Thyroid gland (tissue), 4 donors: ENCODE measurements at regions not wholly inside any gene's neighbourhood (a gene's known extent, or its start where the extent isn't known, plus 50 kb on each side); places are given as distances from the start of the nearest gene placed in this dataset.
A peak's percentile ranks its signal among the peaks of the same experiment; 100 is the strongest.

ENCODE experiments used
- DNase-seq, 2 donors: peaks; one replicate each; pipeline ENCODE4 v3.0.0-alpha.2; 2019
- H3K27ac ChIP-seq, 3 donors: fragments of 200-600 bp; sonication (generic); 1 replicate in 2 of 3; 2 replicates in 1 of 3; pipeline ENCODE4 v1.5.1; 2016 to 2019; ENCODE audit warnings: mild to moderate bottlenecking in 1 of 3, moderate library complexity in 1 of 3
- H3K27me3 ChIP-seq: fragments of 200-600 bp; sonication (generic); one replicate; pipeline ENCODE4 v1.5.1; 2019
- H3K36me3 ChIP-seq, 2 donors: fragments of 200-600 bp; sonication (generic); one replicate each; pipeline ENCODE4 v1.5.1; 2016 to 2019
- H3K4me1 ChIP-seq, 2 donors: fragments of 200-600 bp; sonication (generic); one replicate each; pipeline ENCODE4 v1.5.1; 2017 to 2019
- H3K4me3 ChIP-seq, 3 donors: fragments of 200-600 bp; sonication (generic); replicated peaks in 1 of 3; 1 replicate in 2 of 3; 2 replicates in 1 of 3; pipeline ENCODE4 v1.5.1; 2016; ENCODE audit warnings: mild to moderate bottlenecking in 1 of 3
- H3K9me3 ChIP-seq: fragments of 200-600 bp; sonication (generic); one replicate; pipeline ENCODE4 v1.5.1; 2017
- POLR2A ChIP-seq, 2 donors: fragments of 450-650 bp; IDR thresholded peaks; one replicate each; pipeline ENCODE4 v1.6.1; 2017; ENCODE audit warnings: antibody characterized with exemption in 2 of 2, mild to moderate bottlenecking in 2 of 2, moderate library complexity in 1 of 2
- WGBS, 2 donors: methylation state at CpG; one replicate each; pipeline ENCODE4 v1.1.5; 2017; 5-methylcytosine and 5-hydroxymethylcytosine counted together
- intact Hi-C: fragments of 100-400 bp; cut with DNase I; formaldehyde crosslinking; loops from one replicate; pipeline ENCODE4 v1.15.1; 2023
- TF ChIP-seq, protein P1 (sequence below), 6 experiments: fragments of 200-600 bp in 3 of 6; fragments of 450-650 bp in 3 of 6; sonication (generic) in 3 of 6; IDR thresholded peaks; one replicate each; pipeline ENCODE4 v1.5.1; 2016 to 2019; ENCODE audit warnings: antibody characterized with exemption in 6 of 6, mild to moderate bottlenecking in 2 of 6, inconsistent platforms in 1 of 6, moderate library complexity in 1 of 6

DNA sequence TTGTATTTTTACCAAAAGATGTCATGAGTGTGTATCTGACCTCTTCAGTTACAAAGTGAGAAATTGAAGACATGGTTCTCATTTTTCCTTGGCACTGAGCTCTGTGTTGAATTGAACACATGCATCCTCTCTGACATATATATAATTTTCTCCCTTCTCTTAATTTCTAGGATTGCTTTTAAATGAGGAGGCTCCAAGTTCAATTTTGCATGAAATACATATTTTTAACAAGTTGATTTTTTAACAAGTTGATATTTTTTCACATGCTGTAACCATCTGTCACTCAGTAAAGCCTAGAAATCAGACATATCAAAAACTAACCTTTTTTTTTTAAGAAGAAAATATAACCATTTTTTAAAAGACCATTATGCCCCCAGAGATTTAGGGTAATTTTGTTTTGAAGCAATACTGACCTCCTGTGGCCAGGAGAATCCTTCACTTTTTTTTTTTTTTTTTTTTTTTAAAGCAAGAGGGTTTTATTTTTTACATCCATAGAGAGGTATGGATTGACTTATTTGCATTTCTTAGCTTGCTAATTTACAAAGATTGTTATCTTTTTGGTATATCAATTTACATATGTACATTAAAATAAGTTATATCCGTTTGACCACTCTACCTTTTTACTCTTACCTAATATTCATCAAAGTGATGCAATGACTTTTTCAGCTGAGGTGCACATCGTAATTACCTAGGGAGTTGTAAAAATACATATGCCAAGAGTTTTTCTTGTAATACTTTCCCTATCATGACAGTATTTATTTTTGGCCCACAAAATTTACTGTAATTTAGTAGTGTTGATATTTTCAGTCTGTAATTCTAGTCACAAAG, 161.8 kb downstream of the SOCS6 start:
- intact Hi-C loops, result no loop called here
- Histone ChIP-seq H3K27ac (no peak overlapping the region), H3K4me1 (peaks cover 0 to 2% of the 10 kb centered on the region in 2 donors), H3K36me3 (no peaks in the 10 kb centered on the region), H3K9me3 (no peaks in the 10 kb centered on the region), H3K27me3 (no peaks in the 10 kb centered on the region), H3K4me3 (no peak overlapping the region)
- 46 to 48% methylated on average over 2 of the region's 2 CpGs for WGBS, 2 donors
- TF ChIP-seq, protein P1, sequence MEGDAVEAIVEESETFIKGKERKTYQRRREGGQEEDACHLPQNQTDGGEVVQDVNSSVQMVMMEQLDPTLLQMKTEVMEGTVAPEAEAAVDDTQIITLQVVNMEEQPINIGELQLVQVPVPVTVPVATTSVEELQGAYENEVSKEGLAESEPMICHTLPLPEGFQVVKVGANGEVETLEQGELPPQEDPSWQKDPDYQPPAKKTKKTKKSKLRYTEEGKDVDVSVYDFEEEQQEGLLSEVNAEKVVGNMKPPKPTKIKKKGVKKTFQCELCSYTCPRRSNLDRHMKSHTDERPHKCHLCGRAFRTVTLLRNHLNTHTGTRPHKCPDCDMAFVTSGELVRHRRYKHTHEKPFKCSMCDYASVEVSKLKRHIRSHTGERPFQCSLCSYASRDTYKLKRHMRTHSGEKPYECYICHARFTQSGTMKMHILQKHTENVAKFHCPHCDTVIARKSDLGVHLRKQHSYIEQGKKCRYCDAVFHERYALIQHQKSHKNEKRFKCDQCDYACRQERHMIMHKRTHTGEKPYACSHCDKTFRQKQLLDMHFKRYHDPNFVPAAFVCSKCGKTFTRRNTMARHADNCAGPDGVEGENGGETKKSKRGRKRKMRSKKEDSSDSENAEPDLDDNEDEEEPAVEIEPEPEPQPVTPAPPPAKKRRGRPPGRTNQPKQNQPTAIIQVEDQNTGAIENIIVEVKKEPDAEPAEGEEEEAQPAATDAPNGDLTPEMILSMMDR (IDR thresholded peaks at IDR 0.05), result peak in 2 of 6 experiments; percentile 20 to 30
- TF ChIP-seq POLR2A (IDR thresholded peaks at IDR 0.05), result no peak
- DNase-seq, result no peak

- no peak for DNase-seq
- Histone ChIP-seq H3K27ac (no peak overlapping the region), H3K9me3 (no peaks in the 10 kb centered on the region), H3K36me3 (no peaks in the 10 kb centered on the region), H3K27me3 (no peaks in the 10 kb centered on the region), H3K4me1 (no peaks in the 10 kb centered on the region), H3K4me3 (no peak overlapping the region)
- intact Hi-C loops, result no loop called here
- WGBS, 2 donors, result 64 to 66% methylated on average over 3 of the region's 3 CpGs
- TF ChIP-seq POLR2A (IDR thresholded peaks at IDR 0.05), result no peak
Observed at GRCh38 chr18:70448588-70448987, 159.7 kb downstream of the SOCS6 start.

- no peak for DNase-seq
- WGBS, 2 donors, result 57 to 58% methylated on average over 3 of the region's 3 CpGs
- H3K27ac ChIP-seq, result no peak overlapping the region
- intact Hi-C loops, result no loop called here
- H3K9me3 ChIP-seq, result no peaks in the 10 kb centered on the region
- no peak overlapping the region for H3K4me3 ChIP-seq
- H3K36me3 ChIP-seq, result no peaks in the 10 kb centered on the region
- no peak for TF ChIP-seq POLR2A (IDR thresholded peaks at IDR 0.05)
- TF ChIP-seq, protein P1 (IDR thresholded peaks at IDR 0.05), result no peak
- no peaks in the 10 kb centered on the region for H3K27me3 ChIP-seq
- H3K4me1 ChIP-seq, result no peaks in the 10 kb centered on the region
Observed at GRCh38 chr18:70446063-70446462, 157.2 kb downstream of the SOCS6 start.

GRCh38 chr18:70442933-70443332, 154.1 kb downstream of the SOCS6 start:
- WGBS, 2 donors, result 75 to 89% methylated on average over 5 of the region's 5 CpGs
- Histone ChIP-seq H3K4me3 (no peak overlapping the region), H3K9me3 (no peaks in the 10 kb centered on the region), H3K27me3 (no peaks in the 10 kb centered on the region), H3K4me1 (no peaks in the 10 kb centered on the region), H3K36me3 (no peaks in the 10 kb centered on the region), H3K27ac (no peak overlapping the region)
- DNase-seq, result no peak
- intact Hi-C loops, result no loop called here
- TF ChIP-seq, protein P1 (IDR thresholded peaks at IDR 0.05), result no peak
- TF ChIP-seq POLR2A (IDR thresholded peaks at IDR 0.05), result no peak

GRCh38 chr18:70432804-70433400, 144.1 kb downstream of the SOCS6 start:
- DNase-seq, result no peak
- Histone ChIP-seq H3K9me3 (no peaks in the 10 kb centered on the region), H3K36me3 (no peaks in the 10 kb centered on the region), H3K4me3 (no peak overlapping the region), H3K4me1 (no peaks in the 10 kb centered on the region), H3K27me3 (no peaks in the 10 kb centered on the region), H3K27ac (no peak overlapping the region)
- TF ChIP-seq, protein P1 (IDR thresholded peaks at IDR 0.05), result no peak
- TF ChIP-seq POLR2A (IDR thresholded peaks at IDR 0.05), result no peak
- intact Hi-C loops, result loop anchor here (5.0 kb wide), 1 partner anchor 236 kb away; no protein-coding TSS in a partner anchor
- 69 to 71% methylated on average over 4 of the region's 4 CpGs for WGBS, 2 donors
